ENCODE measurements at regions not wholly inside any gene's neighbourhood (a gene's known extent, or its start where the extent isn't known, plus 50 kb on each side); places are given as distances from the start of the nearest gene placed in this dataset.

- TF ChIP-seq POLR2A (IDR thresholded peaks at IDR 0.05), result no peak
- TF ChIP-seq EP300 (IDR thresholded peaks at IDR 0.05), result no peak
- no peak for TF ChIP-seq CTCF (IDR thresholded peaks at IDR 0.05)
Observed at GRCh38 chr11:129580278-129580677, 204.6 kb downstream of the BARX2 start.

Measured in sigmoid colon (tissue), 4 donors.